Gastrocnemius medialis (tissue), 4 donors: ENCODE measurements at regions not wholly inside any gene's neighbourhood (a gene's known extent, or its start where the extent isn't known, plus 50 kb on each side); places are given as distances from the start of the nearest gene placed in this dataset.

Experiments
- POLR2A ChIP-seq, 2 donors: fragments of 450-650 bp; IDR thresholded peaks; one replicate each; pipeline ENCODE4 v1.6.1; 2017; ENCODE audit warnings: antibody characterized with exemption in 2 of 2, mild to moderate bottlenecking in 2 of 2, moderate library complexity in 2 of 2
- TF ChIP-seq, protein P1 (sequence below), 5 experiments: fragments of 450-650 bp in 3 of 5; fragments of 200-600 bp in 2 of 5; sonication (generic) in 2 of 5; IDR thresholded peaks in 4 of 5; conservative IDR thresholded peaks in 1 of 5; 1 replicate in 4 of 5; 2 replicates in 1 of 5; pipeline ENCODE4 v1.5.1; 2016 to 2019; ENCODE audit warnings: antibody characterized with exemption in 5 of 5, mild to moderate bottlenecking in 3 of 5, moderate library complexity in 3 of 5

DNA sequence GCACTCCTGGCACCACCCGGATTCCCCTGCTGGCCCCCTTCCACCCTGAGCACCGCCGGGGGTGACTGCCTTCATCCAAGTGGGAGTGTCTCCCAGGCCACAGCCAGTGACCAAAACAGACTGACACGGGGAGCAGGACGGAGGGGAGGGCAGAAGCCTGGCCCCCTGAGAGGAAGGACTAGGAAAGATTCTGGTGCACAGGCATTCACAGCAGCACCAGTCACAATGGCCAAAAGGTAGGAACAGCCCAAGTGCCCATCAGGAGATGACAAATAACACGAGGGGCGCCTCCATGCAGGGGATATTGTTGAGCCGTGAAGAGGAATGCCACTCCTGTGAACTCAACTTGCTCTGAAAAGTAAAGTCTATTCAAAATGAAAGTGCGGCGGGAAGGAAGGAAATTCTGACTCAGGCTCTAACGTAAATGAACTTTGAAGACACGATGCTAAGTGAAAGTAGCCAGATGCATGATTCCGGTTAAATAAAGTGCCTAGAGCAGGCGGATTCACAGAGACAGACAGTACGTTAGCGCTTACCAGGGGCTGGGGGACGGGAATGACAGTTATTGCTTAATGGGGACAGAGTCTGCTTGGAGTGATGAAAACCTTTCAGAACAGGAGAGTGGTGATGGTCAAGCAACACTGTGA, 146.1 kb upstream of the NCOR2 start:
- TF ChIP-seq, protein P1, sequence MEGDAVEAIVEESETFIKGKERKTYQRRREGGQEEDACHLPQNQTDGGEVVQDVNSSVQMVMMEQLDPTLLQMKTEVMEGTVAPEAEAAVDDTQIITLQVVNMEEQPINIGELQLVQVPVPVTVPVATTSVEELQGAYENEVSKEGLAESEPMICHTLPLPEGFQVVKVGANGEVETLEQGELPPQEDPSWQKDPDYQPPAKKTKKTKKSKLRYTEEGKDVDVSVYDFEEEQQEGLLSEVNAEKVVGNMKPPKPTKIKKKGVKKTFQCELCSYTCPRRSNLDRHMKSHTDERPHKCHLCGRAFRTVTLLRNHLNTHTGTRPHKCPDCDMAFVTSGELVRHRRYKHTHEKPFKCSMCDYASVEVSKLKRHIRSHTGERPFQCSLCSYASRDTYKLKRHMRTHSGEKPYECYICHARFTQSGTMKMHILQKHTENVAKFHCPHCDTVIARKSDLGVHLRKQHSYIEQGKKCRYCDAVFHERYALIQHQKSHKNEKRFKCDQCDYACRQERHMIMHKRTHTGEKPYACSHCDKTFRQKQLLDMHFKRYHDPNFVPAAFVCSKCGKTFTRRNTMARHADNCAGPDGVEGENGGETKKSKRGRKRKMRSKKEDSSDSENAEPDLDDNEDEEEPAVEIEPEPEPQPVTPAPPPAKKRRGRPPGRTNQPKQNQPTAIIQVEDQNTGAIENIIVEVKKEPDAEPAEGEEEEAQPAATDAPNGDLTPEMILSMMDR (IDR thresholded peaks at IDR 0.05 in 4 of 5, conservative IDR thresholded peaks at IDR 0.05 in 1 of 5): no peak
- peak; percentile 24 to 42 for TF ChIP-seq POLR2A (IDR thresholded peaks at IDR 0.05)
